ENCODE measurements at regions not wholly inside any gene's neighbourhood (a gene's known extent, or its start where the extent isn't known, plus 50 kb on each side); places are given as distances from the start of the nearest gene placed in this dataset.

- no peak for DNase-seq
These were observed 317.0 kb upstream of the IRX4 start for GRCh38 chr5:2199697-2200096.

- DNase-seq = no peak
These were observed 314.4 kb upstream of the IRX4 start for GRCh38 chr5:2196989-2197619.

GRCh38 chr5:2196416-2196815 is 313.7 kb upstream of the IRX4 start:
- DNase-seq = no peak

DNA sequence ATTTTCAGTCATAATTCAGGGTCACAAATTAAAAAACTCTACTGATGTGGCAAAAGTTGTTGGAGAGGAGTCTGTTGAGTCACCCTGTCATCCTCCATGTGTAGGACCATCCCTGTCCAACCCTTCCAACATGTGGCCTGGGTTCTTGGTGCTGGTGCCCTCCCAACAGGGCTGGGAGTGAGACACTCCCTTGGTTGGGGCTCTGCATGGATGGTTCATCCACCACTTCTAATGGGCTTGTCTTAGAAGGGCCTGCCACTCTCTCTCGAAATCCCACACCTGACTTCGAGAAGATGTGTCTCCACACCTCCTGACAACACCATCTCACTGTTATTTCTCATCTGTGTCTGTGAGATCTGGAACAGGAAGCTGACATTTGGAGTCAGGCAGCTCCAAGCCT is 312.2 kb upstream of the IRX4 start:
- no peak for DNase-seq

- DNase-seq = no peak
These were observed 311.5 kb upstream of the IRX4 start for GRCh38 chr5:2194236-2194555.

GRCh38 chr5:2193542-2194235 is 311.0 kb upstream of the IRX4 start:
- DNase-seq = no peak

DNA sequence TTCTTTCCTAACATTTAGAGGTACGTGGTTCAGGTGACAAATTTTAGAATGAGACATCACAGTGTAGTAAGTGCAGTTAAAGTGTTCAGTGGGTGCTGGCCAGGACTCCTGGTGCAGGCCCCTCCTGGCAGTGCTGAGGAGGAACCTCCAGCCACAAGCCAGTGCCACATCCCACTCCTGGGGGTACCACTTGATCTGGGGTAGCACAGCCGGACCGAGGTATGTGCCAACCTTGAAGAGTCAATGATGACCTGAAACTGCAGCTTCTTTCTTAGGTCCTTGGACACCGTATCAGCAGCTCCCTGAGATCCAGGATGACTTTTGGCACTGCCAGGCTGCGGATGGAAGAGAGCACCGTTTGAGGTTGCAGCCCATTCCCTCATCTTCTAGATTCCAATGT is 310.4 kb upstream of the IRX4 start:
- no peak for DNase-seq

DNA sequence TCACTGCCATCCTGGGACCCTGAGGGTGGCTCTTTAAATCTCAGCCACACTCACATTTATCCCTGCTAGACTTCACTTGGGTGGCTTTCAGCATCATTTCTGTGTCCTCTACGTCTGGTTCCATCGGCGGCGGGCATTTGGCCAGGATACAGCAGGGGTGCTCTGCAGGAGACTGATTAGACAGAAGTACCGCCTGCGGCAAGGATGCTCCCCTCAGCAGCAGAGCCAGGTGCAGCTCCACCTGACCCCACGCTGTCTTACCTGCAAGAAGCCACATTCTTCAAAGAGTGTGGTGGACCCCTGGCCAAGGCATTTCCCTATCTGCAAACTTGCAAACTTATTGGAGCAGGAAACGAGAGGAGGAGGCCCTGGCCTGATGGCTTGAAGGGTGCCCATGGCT is 309.8 kb upstream of the IRX4 start:
- DNase-seq = no peak

GRCh38 chr5:2191972-2192371 is 309.2 kb upstream of the IRX4 start:
- DNase-seq = no peak

GRCh38 chr5:2190549-2190948 is 307.8 kb upstream of the IRX4 start:
- no peak for DNase-seq

DNA sequence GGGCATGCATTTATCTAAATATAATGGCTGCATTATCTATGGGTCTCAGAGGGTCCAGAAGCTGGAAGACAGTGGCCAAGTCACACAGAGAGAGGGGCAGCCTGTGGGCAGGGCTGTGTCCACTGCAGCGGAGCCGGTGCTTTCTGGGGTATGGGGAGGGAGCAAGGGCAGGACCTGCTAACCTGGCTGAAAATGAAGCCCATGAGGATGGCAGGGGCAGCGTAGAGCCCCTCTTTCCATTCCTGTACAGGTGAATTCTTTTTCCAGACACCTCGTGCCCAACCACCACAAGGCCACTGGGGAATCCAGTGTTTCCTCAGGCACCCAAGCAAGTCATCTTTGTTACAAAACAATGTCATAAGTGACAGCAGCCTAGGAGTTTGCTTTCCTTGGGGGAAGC is 305.9 kb upstream of the IRX4 start:
- no peak for DNase-seq

- DNase-seq = no peak
These were observed 305.4 kb upstream of the IRX4 start for GRCh38 chr5:2188137-2188536.

DNA sequence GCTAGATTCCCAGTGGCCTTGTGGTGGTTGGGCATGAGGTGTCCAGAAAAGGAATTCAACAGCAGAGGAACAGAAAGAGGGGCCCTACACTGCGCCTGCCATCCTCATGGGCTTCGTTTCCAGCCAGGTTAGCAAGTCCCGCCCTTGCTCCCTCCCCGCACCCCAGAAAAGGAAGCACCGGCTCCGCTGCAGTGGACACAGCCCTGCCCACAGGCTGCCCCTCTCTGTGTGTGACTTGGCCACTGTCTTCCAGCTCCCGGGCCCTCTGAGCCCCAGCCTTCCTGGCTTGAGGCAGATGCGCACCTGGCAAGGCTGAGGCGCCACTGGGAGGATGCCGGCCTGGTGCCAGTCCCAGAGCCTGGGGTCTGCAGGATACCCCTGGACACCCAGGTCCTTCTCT is 305.0 kb upstream of the IRX4 start:
- no peak for DNase-seq

DNA sequence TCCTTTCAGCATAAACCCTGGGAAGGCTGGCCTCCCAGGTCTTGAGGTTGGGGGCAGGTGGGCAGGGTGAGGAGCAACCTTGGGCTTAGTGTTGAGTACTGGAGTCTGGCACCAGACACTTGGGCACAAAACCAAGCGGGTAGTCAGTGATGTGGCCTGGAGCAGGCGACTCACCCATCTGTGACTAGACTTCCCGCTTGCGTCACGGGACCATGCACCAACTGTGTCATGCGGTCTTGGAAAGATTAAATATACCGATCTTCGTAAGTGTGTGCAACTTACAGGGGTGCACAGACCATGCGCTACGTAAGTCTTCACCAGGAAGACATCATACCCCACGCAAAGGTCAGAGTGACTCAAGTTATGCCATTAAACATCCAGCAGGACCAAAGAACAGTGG is 304.4 kb upstream of the IRX4 start:
- no peak for DNase-seq

DNA sequence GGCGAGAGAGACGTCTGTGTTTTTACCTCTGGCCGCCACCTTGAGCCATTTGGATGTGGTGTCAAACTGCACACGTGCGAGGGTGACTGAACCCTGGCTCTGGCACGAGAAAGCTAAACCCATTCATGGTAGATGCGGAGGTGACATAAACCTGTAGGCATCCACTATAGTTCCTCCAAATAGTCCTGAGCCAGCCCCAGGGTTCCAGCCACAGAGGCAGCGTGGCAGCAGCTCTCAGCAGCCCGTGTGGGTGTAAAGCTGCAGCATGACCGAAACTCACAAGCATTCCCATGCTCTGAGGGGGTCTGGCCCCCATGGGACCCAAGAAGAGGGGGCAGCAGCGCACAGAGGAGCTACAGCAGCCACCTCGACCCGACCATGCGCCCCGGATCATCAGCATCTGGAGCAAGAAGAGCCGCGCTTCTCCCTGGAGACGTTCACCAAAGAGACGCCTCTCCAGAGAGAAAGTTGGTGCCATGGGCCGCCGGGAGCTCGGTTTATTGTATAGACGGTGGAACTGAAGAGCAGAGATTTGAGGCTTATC is 303.8 kb upstream of the IRX4 start:
- no peak for DNase-seq

GRCh38 chr5:2185646-2186471 is 303.1 kb upstream of the IRX4 start:
- DNase-seq = no peak

- no peak for DNase-seq
These were observed 302.1 kb upstream of the IRX4 start for GRCh38 chr5:2184563-2185540.

DNA sequence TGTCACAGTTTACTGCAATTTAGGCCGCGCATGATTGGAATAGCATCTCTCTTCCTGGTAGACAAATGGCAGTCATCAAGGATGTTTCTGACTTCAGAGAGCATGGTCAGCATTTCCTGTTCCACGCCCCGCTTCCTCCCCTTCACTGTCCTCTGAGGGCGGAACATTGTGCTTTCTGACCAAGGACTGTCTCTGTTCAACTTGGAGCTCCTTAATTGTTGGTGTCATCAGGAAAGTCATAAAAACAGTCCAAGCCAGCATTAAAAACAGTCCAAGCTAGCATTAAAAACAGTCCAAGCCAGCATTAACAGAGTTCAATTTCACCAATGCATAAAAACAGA is 301.3 kb upstream of the IRX4 start:
- DNase-seq = no peak

DNA sequence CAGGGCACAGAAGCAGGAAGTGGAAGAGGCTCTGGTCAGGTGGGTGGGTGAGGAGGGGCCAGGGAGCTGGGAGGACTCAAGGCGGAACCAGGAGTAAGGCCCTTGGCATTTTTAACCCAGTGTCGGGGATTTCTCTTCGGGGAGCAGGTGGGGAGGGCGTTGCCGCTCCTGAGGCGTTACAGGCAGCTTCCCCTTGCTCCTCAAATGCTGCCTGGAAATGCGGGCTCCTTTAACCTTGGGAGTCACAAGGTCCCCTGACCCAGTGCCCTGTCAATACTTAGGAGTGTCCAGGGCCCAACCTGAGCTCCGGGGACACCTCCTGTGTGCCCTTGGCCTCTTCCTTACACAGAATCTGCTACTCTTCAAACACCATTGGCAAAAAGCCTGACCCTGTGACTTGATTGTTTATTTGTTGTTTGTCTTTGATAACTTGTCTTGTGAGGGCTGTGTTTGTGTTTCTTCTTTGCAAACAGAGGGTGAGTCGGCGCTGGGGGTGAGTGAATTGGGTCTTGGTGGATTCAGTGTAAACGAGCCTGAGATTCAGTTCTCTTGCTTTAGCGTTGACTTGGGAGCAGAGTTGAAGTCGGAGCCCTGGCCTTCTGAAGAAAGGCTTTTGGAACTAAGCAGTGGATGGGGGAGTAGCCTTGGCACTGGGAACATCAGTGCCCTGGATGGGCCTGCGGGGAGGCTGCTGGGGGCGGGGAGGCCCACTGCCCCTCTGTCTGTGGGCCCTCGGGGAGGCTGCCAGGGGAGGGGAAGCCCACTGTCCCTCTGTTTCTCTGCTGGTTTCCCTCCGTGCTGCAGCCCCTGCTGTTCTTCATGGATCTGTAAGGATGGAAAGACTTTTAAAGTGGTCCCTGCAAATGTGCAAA is 300.7 kb upstream of the IRX4 start:
- DNase-seq = no peak

DNA sequence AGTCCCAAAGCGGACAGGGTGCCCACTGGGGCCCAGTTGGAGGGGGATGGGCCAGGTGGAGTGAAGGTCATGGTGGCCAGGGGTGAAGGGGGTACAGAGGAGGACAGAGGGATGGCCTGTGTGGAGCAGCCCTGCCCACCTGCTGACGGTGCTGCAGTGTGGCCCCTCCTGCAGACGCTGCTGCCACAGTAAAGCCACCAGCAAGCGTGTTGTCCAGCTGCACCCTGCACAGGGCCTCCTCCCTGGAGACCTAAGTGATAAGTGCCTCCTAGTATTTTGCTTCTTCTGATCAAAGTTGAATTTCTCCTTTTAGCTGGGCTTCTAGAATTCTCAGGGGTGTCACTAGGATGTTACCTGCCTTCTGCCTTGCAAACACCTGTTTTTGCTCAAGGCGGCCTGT is 299.3 kb upstream of the IRX4 start:
- DNase-seq = no peak

- DNase-seq = no peak
These were observed 298.8 kb upstream of the IRX4 start for GRCh38 chr5:2181557-2181956.

DNA sequence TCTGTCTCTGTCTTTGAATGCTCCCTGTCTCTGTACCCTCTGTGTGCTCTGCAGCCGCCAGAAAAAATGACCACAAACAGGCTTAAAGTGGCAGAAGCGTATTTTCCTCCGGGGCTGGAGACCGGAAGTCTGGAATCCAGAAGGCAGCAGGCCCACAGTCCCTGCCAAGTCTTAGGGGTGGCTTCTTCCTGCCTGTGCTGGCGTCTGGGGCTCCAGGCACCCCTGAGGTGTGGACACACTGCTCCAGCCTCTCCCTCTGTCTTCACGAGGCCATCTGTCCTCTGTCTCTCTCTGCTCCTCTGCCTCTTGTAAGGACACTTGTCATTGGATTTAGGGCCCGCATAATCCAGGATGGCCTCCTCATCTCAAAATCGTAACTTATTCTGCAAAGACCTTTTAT is 298.4 kb upstream of the IRX4 start:
- DNase-seq = no peak
